Astrocyte of the spinal cord (primary cell): ENCODE measurements at regions not wholly inside any gene's neighbourhood (a gene's known extent, or its start where the extent isn't known, plus 50 kb on each side); places are given as distances from the start of the nearest gene placed in this dataset.

Experiments used
- DNase-seq: peaks from one replicate; pipeline ENCODE4 v3.0.0; 2011; ENCODE audit warnings: low read depth, low spot score
- H3K4me3 ChIP-seq: 2 replicates; pipeline ENCODE4 v1.5.1; 2011; ENCODE audit warnings: low read depth, mild to moderate bottlenecking, low read length, moderate library complexity
- in situ Hi-C: cut with HindIII; loops from 2 replicates; pipeline ENCODE4 v1.10.0; 2017; ENCODE audit warnings: low sequenced_read_pairs
- TF ChIP-seq, protein P1 (sequence below): IDR thresholded peaks from 2 replicates; pipeline ENCODE4 v1.5.1; 2012; ENCODE audit warnings: low read depth, mild to moderate bottlenecking, low read length, inconsistent platforms

DNA sequence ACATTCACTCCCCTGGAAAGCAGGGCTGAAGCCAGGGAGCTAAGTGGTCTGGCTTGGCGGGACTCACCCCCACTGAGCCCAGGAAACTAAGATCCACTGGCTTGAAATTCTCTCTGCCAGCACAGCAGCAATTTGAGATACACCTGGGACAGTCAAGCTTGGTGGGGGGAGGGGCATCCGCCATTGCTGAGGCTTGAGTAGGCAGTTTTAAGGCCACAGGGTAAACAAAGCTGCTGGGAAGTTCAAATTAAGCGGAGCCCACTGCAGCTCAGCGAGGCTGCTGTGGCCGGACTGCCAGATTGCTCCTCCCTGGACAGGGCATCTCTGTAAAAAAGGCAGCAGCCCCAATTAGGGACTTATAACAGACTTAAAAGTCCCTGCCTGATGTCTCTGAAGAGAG, 108.2 kb upstream of the FAM13C start:
- DNase-seq, result no peak
- no peak overlapping the region for H3K4me3 ChIP-seq
- TF ChIP-seq, protein P1, sequence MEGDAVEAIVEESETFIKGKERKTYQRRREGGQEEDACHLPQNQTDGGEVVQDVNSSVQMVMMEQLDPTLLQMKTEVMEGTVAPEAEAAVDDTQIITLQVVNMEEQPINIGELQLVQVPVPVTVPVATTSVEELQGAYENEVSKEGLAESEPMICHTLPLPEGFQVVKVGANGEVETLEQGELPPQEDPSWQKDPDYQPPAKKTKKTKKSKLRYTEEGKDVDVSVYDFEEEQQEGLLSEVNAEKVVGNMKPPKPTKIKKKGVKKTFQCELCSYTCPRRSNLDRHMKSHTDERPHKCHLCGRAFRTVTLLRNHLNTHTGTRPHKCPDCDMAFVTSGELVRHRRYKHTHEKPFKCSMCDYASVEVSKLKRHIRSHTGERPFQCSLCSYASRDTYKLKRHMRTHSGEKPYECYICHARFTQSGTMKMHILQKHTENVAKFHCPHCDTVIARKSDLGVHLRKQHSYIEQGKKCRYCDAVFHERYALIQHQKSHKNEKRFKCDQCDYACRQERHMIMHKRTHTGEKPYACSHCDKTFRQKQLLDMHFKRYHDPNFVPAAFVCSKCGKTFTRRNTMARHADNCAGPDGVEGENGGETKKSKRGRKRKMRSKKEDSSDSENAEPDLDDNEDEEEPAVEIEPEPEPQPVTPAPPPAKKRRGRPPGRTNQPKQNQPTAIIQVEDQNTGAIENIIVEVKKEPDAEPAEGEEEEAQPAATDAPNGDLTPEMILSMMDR, result no peak
- in situ Hi-C loops, result no loop called here

DNA sequence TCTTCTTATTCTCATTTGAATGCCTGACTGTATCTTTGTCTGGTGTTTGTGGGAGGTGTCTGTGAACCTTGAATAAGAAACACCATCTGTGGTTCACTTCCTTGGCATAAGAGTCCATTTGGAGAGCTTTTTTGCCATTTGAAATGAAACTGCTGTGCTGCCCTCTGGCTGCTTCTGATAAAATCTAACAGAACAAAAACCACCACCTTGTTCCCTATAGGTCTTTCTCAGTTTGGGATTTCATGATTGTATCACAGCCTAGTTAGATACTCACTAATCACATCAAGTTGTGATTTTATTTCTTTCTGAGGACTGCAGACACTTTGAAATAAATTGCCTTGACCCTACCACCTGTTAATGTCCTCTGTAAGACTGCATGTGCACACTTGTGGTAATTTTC, 102.7 kb upstream of the FAM13C start:
- in situ Hi-C loops, result no loop called here
- TF ChIP-seq, protein P1, result peak; percentile 34
- peak; percentile 65 for DNase-seq
- no peak overlapping the region for H3K4me3 ChIP-seq

DNA sequence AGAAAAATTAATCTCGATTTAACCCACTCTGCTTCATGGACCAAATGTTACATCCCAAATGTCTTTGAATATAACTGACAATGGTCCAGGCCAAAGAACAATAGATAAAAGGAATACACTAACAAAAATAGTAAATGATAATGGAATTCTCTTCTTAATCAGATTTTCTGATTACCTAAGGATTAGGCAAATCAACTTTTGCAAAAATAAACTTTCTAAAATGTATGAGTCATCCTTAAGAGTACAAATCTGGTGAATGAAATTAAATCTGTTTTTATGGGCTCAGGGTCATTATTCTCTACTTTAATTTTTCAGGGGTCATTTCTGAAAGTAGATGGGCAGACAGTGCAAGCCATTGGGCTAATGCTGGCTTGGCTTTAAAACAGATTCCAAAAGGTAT, 102.1 kb upstream of the FAM13C start:
- TF ChIP-seq, protein P1, result no peak
- no peak overlapping the region for H3K4me3 ChIP-seq
- in situ Hi-C loops, result no loop called here
- DNase-seq, result no peak

DNA sequence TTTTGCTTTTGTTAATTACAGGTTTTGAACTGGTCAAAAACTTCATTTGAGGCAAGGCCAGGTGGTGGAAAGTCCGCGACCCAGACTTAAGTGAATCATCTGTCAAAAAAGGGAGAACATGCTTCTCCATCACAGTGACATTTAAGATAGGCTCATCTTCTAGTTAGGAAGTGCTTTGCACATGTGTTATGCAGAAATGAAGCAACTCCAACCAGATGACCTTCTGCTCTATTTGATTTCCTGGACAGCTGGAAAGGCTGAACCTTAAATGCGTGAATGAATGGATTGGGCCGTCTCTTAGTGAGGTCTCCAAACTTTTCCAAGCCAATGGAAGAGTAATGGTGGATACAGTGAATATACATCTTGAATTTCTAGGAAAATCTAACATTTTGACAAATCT, 101.6 kb upstream of the FAM13C start:
- TF ChIP-seq, protein P1, result no peak
- H3K4me3 ChIP-seq, result no peak overlapping the region
- in situ Hi-C loops, result no loop called here
- DNase-seq, result no peak

DNA sequence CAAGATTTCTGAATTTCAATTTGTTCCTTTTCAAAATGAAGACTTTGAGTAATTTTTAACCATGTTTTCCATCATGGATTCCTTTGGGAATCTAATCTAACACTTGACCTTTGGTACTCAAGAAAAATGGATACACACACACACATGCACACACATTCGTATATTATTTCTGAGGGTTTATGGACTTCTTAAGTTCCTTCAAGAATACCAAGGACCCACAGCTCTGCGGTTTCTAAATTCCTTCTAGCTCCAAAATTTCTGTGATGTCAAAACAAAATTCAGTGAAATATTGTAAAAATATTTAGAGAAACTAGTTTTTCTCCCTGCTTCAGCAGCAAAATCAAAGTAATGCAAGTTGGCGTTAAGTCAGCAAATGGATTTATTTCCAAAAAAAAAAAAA, 98.3 kb upstream of the FAM13C start:
- in situ Hi-C loops, result no loop called here
- TF ChIP-seq, protein P1, result no peak
- DNase-seq, result no peak

DNA sequence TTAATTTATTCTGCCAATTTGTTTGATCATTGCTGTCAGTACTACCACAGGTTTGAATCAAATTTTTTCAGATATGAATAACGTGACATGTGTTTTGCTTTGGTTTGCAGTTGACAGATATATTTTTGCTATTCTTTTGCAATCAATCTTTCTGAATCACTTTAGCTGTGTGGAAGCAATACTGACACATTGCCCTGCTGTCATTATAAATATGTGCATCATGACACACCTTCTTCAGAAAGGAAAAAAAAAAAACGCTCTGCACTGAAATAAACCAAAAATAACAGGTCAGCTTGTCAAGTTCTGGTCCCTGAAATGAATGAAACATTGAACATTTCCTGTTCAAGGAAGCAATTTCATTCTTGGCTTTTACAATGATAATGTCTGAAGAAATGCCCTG, 93.8 kb upstream of the FAM13C start:
- DNase-seq, result no peak
- in situ Hi-C loops, result no loop called here
- TF ChIP-seq, protein P1, result no peak
- no peak overlapping the region for H3K4me3 ChIP-seq

More for the DNA sequence above, 98.3 kb upstream of the FAM13C start:
- H3K4me3 ChIP-seq, result no peak overlapping the region
